ENCODE measurements at regions not wholly inside any gene's neighbourhood (a gene's known extent, or its start where the extent isn't known, plus 50 kb on each side); places are given as distances from the start of the nearest gene placed in this dataset.

GRCh38 chr18:73646196-73646595 is 501.4 kb downstream of the FBXO15 start:
- no peak for TF ChIP-seq POLR2A (IDR thresholded peaks at IDR 0.05)
- TF ChIP-seq, protein P1, sequence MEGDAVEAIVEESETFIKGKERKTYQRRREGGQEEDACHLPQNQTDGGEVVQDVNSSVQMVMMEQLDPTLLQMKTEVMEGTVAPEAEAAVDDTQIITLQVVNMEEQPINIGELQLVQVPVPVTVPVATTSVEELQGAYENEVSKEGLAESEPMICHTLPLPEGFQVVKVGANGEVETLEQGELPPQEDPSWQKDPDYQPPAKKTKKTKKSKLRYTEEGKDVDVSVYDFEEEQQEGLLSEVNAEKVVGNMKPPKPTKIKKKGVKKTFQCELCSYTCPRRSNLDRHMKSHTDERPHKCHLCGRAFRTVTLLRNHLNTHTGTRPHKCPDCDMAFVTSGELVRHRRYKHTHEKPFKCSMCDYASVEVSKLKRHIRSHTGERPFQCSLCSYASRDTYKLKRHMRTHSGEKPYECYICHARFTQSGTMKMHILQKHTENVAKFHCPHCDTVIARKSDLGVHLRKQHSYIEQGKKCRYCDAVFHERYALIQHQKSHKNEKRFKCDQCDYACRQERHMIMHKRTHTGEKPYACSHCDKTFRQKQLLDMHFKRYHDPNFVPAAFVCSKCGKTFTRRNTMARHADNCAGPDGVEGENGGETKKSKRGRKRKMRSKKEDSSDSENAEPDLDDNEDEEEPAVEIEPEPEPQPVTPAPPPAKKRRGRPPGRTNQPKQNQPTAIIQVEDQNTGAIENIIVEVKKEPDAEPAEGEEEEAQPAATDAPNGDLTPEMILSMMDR (IDR thresholded peaks at IDR 0.05): no peak

Data from thyroid gland (tissue), 4 donors.